HL-60 (cell line): ENCODE measurements at regions not wholly inside any gene's neighbourhood (a gene's known extent, or its start where the extent isn't known, plus 50 kb on each side); places are given as distances from the start of the nearest gene placed in this dataset.

ENCODE experiments used
- DNase-seq, 2 experiments: peaks; one replicate each; pipeline ENCODE4 v3.0.0-alpha.2; 2010 to 2020; ENCODE audit warnings: low read depth in 1 of 2, low spot score in 1 of 2
- H3K27ac ChIP-seq: fragments of 250-450 bp; sonication (Bioruptor Pico); replicated peaks from 2 replicates; pipeline ENCODE4 v1.5.1; 2020; ENCODE audit warnings: mild to moderate bottlenecking, moderate library complexity
- H3K27me3 ChIP-seq: fragments of 250-450 bp; sonication (Bioruptor Pico); 2 replicates; pipeline ENCODE4 v1.5.1; 2021; ENCODE audit warnings: mild to moderate bottlenecking, moderate library complexity; ENCODE audit not compliant: insufficient read depth, poor library complexity, severe bottlenecking
- H3K4me3 ChIP-seq: replicated peaks from 2 replicates; pipeline ENCODE4 v1.5.1; 2011; ENCODE audit warnings: mild to moderate bottlenecking, control low read depth, low read length; ENCODE audit not compliant: insufficient read depth
- GABPA ChIP-seq: IDR thresholded peaks from 2 replicates; pipeline ENCODE4 v1.6.1; 2012; ENCODE audit warnings: low read depth
- POLR2AphosphoS5 ChIP-seq: IDR thresholded peaks from 2 replicates; pipeline ENCODE4 v1.6.1; 2012; ENCODE audit warnings: low read depth
- SPI1 ChIP-seq: IDR thresholded peaks from 2 replicates; pipeline ENCODE4 v1.6.1; 2012; ENCODE audit warnings: low read depth, mild to moderate bottlenecking, borderline replicate concordance
- TF ChIP-seq, protein P1 (sequence below): IDR thresholded peaks from one replicate; pipeline ENCODE4 v1.5.1; 2011; ENCODE audit warnings: low read length, control low read depth, inconsistent platforms; ENCODE audit not compliant: insufficient read depth
- TF ChIP-seq, protein P2 (sequence below): IDR thresholded peaks from 2 replicates; pipeline ENCODE4 v1.6.1; 2012; ENCODE audit warnings: low read depth; ENCODE audit not compliant: insufficient replicate concordance

DNA sequence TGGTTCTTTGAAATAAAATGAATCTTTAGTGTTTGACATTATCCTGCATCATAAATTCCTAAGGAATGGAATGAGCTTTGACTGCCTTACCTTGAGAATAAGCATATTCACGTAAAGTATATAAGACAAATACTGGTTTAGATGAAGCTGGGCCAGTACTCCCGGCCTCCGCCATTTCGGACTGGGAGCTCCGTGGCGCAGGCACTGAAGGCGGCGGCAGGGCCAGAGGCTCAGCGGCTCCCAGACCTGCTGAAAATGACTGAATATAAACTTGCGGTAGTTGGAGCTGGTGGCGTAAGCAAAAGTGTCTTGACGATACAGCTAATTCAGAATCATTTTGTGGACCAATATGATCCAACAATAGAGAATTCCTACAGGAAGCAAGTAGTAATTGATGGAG, 76.2 kb upstream of the FAM83B start:
- Histone ChIP-seq H3K4me3 (no peak overlapping the region), H3K27me3 (no peaks in the 10 kb centered on the region), H3K27ac (no peak overlapping the region)
- TF ChIP-seq, protein P1, sequence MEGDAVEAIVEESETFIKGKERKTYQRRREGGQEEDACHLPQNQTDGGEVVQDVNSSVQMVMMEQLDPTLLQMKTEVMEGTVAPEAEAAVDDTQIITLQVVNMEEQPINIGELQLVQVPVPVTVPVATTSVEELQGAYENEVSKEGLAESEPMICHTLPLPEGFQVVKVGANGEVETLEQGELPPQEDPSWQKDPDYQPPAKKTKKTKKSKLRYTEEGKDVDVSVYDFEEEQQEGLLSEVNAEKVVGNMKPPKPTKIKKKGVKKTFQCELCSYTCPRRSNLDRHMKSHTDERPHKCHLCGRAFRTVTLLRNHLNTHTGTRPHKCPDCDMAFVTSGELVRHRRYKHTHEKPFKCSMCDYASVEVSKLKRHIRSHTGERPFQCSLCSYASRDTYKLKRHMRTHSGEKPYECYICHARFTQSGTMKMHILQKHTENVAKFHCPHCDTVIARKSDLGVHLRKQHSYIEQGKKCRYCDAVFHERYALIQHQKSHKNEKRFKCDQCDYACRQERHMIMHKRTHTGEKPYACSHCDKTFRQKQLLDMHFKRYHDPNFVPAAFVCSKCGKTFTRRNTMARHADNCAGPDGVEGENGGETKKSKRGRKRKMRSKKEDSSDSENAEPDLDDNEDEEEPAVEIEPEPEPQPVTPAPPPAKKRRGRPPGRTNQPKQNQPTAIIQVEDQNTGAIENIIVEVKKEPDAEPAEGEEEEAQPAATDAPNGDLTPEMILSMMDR = no peak
- no peak for TF ChIP-seq POLR2AphosphoS5
- TF ChIP-seq, protein P2, sequence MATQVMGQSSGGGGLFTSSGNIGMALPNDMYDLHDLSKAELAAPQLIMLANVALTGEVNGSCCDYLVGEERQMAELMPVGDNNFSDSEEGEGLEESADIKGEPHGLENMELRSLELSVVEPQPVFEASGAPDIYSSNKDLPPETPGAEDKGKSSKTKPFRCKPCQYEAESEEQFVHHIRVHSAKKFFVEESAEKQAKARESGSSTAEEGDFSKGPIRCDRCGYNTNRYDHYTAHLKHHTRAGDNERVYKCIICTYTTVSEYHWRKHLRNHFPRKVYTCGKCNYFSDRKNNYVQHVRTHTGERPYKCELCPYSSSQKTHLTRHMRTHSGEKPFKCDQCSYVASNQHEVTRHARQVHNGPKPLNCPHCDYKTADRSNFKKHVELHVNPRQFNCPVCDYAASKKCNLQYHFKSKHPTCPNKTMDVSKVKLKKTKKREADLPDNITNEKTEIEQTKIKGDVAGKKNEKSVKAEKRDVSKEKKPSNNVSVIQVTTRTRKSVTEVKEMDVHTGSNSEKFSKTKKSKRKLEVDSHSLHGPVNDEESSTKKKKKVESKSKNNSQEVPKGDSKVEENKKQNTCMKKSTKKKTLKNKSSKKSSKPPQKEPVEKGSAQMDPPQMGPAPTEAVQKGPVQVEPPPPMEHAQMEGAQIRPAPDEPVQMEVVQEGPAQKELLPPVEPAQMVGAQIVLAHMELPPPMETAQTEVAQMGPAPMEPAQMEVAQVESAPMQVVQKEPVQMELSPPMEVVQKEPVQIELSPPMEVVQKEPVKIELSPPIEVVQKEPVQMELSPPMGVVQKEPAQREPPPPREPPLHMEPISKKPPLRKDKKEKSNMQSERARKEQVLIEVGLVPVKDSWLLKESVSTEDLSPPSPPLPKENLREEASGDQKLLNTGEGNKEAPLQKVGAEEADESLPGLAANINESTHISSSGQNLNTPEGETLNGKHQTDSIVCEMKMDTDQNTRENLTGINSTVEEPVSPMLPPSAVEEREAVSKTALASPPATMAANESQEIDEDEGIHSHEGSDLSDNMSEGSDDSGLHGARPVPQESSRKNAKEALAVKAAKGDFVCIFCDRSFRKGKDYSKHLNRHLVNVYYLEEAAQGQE = no peak
- TF ChIP-seq GABPA = no peak
- TF ChIP-seq SPI1 = no peak
- DNase-seq = no peak

DNA sequence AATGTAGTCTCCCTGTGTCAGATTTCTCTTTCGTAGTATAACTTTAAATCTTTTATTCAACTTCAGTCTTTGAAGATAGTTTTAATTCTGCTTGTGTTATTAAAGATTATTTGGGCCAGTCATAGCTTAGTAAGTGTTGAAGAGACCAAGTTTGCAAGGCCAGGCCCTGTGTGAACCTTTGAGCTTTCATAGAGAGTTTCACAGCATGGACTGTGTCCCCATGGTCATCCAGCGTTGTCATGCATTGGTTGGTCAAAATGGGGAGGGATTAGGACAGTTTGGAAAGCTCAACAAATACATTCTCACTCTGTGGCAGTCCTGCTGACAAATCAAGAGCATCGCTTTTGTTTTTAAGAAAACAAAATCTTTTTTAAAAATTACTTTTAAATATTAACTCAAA, 74.6 kb upstream of the FAM83B start:
- DNase-seq = no peak
- H3K4me3 ChIP-seq = no peak overlapping the region
- no peak overlapping the region for H3K27ac ChIP-seq
- TF ChIP-seq, protein P1 = no peak
- TF ChIP-seq, protein P2 = no peak
- TF ChIP-seq SPI1 (no peak), GABPA (no peak), POLR2AphosphoS5 (no peak)
- H3K27me3 ChIP-seq = no peaks in the 10 kb centered on the region

DNA sequence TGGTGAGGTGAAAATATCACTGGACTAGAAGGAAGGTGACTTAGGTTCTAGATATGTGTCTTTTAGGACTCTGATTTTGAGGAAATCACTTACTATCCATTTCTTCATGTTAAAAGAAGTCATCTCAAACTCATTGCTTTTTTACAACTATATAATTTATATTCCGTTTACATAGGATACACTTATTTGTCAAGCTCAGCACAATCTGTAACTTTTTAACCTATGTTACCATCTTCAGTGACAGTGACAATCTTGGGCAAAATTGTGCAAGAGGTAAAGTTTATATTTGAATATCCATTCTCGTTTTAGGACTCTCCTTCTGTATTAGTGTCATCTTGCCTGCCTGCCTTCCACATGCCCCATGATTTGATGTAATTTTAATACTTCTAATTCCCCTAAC, 74.0 kb upstream of the FAM83B start:
- DNase-seq = no peak
- H3K27ac ChIP-seq = no peak overlapping the region
- TF ChIP-seq SPI1 (no peak), GABPA (no peak), POLR2AphosphoS5 (no peak)
- TF ChIP-seq, protein P1 = no peak
- TF ChIP-seq, protein P2 = no peak
- H3K4me3 ChIP-seq = no peak overlapping the region
- no peaks in the 10 kb centered on the region for H3K27me3 ChIP-seq
